ENCODE measurements at regions not wholly inside any gene's neighbourhood (a gene's known extent, or its start where the extent isn't known, plus 50 kb on each side); places are given as distances from the start of the nearest gene placed in this dataset.

GRCh38 chr7:112554591-112554990 is 73.8 kb downstream of the LSMEM1 start:
- Histone ChIP-seq H3K36me3 (no peaks in the 10 kb centered on the region), H3K27me3 (no peaks in the 10 kb centered on the region), H3K9me3 (no peaks in the 10 kb centered on the region), H3K4me3 (no peak overlapping the region), H3K9ac (ENCODE audit: low read depth in 2 of 2, low read length in 2 of 2) (no peak overlapping the region), H3K27ac (no peak overlapping the region), H3K4me1 (no peaks in the 10 kb centered on the region)
- intact Hi-C loops (cut with DNase I) = loop anchor here (10.0 kb wide), 1 partner anchor 860 kb away; no protein-coding TSS in a partner anchor
- no peak for TF ChIP-seq CTCF (IDR thresholded peaks at IDR 0.05)
- DNase-seq = no peak

- Histone ChIP-seq H3K4me1 (no peaks in the 10 kb centered on the region), H3K36me3 (no peaks in the 10 kb centered on the region), H3K27me3 (no peaks in the 10 kb centered on the region), H3K9me3 (no peaks in the 10 kb centered on the region), H3K4me3 (no peak overlapping the region), H3K9ac (ENCODE audit: low read depth in 2 of 2, low read length in 2 of 2) (no peak overlapping the region), H3K27ac (no peak overlapping the region)
- intact Hi-C loops (cut with DNase I) = loop anchor here (10.0 kb wide), 1 partner anchor 858 kb away; no protein-coding TSS in a partner anchor
- no peak for DNase-seq
- TF ChIP-seq CTCF (IDR thresholded peaks at IDR 0.05) = no peak
These were observed 75.8 kb downstream of the LSMEM1 start for GRCh38 chr7:112556633-112557032.

GRCh38 chr7:112566442-112567324 is 85.9 kb downstream of the LSMEM1 start:
- H3K27me3 ChIP-seq = no peaks in the 10 kb centered on the region
- no peaks in the 10 kb centered on the region for H3K36me3 ChIP-seq
- H3K4me3 ChIP-seq = no peak overlapping the region
- DNase-seq = peak; percentile 41
- H3K27ac ChIP-seq = peak overlapping the region; percentile 72
- no peaks in the 10 kb centered on the region for H3K9me3 ChIP-seq
- intact Hi-C loops (cut with DNase I) = no loop called here
- no peak for TF ChIP-seq CTCF (IDR thresholded peaks at IDR 0.05)
- peak overlapping the region in 1 of 2 donors; percentile 27 for H3K9ac ChIP-seq (ENCODE audit: low read depth in 2 of 2, low read length in 2 of 2)
- no peaks in the 10 kb centered on the region for H3K4me1 ChIP-seq

- Histone ChIP-seq H3K9ac (ENCODE audit: low read depth in 2 of 2, low read length in 2 of 2) (peak overlapping the region in 1 of 2 donors; percentile 27), H3K4me3 (no peak overlapping the region), H3K36me3 (no peaks in the 10 kb centered on the region), H3K27me3 (no peaks in the 10 kb centered on the region), H3K9me3 (no peaks in the 10 kb centered on the region), H3K27ac (peak overlapping the region; percentile 72), H3K4me1 (no peaks in the 10 kb centered on the region)
- no peak for TF ChIP-seq CTCF (IDR thresholded peaks at IDR 0.05)
- no peak for DNase-seq
- intact Hi-C loops (cut with DNase I) = no loop called here
These were observed 86.6 kb downstream of the LSMEM1 start for GRCh38 chr7:112567388-112567787.

GRCh38 chr7:112571852-112572607 is 91.2 kb downstream of the LSMEM1 start:
- DNase-seq = peak; percentile 53
- Histone ChIP-seq H3K9ac (ENCODE audit: low read depth in 2 of 2, low read length in 2 of 2) (peak overlapping the region in 1 of 2 donors; percentile 7), H3K9me3 (no peaks in the 10 kb centered on the region), H3K36me3 (no peaks in the 10 kb centered on the region), H3K27ac (peak overlapping the region; percentile 82), H3K4me3 (no peak overlapping the region), H3K27me3 (no peaks in the 10 kb centered on the region), H3K4me1 (no peaks in the 10 kb centered on the region)
- TF ChIP-seq CTCF (IDR thresholded peaks at IDR 0.05) = peak; percentile 25
- intact Hi-C loops (cut with DNase I) = loop anchor here (5.0 to 10.0 kb wide), 2 partner anchors 130 to 213 kb away; no protein-coding TSS in a partner anchor

Data from colonic mucosa (tissue), 4 donors.